OCI-LY7 (cell line): ENCODE measurements at regions not wholly inside any gene's neighbourhood (a gene's known extent, or its start where the extent isn't known, plus 50 kb on each side); places are given as distances from the start of the nearest gene placed in this dataset.

Experiments used
- EZH2phosphoT487 ChIP-seq: fragments of 200-600 bp; sonication (generic); IDR thresholded peaks from 2 replicates; pipeline ENCODE4 v1.6.1; 2018; ENCODE audit warnings: low read depth, borderline replicate concordance, mild to moderate bottlenecking, mixed run types, antibody characterized with exemption, low read length, moderate library complexity, mixed read lengths
- TF ChIP-seq, protein P1 (sequence below): fragments of 200-600 bp; sonication (generic); conservative IDR thresholded peaks from 2 replicates; pipeline ENCODE4 v1.5.1; 2014; ENCODE audit warnings: mild to moderate bottlenecking, antibody characterized with exemption, low read length, moderate library complexity, mixed read lengths

DNA sequence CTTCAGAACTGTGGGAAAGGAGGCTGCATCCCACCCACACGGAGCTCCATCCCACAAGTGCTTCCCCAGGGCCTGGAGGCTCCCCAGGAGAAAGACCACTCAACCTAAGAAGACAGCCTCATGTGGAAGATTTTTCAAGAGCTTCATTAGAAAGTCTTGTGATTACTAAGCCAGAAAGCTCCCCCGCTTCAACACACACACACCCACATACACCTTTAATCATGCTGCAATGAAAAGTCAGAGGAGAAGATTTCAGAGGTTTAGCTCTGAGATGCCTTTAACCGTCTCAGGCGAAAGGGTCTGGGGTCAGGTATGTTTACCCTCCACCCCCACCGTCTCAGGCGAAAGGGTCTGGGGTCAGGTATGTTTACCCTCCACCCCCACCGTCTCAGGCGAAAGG is 634.5 kb upstream of the B3GAT1 start:
- TF ChIP-seq, protein P1, sequence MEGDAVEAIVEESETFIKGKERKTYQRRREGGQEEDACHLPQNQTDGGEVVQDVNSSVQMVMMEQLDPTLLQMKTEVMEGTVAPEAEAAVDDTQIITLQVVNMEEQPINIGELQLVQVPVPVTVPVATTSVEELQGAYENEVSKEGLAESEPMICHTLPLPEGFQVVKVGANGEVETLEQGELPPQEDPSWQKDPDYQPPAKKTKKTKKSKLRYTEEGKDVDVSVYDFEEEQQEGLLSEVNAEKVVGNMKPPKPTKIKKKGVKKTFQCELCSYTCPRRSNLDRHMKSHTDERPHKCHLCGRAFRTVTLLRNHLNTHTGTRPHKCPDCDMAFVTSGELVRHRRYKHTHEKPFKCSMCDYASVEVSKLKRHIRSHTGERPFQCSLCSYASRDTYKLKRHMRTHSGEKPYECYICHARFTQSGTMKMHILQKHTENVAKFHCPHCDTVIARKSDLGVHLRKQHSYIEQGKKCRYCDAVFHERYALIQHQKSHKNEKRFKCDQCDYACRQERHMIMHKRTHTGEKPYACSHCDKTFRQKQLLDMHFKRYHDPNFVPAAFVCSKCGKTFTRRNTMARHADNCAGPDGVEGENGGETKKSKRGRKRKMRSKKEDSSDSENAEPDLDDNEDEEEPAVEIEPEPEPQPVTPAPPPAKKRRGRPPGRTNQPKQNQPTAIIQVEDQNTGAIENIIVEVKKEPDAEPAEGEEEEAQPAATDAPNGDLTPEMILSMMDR: no peak
- TF ChIP-seq EZH2phosphoT487: no peak
